ENCODE measurements at regions not wholly inside any gene's neighbourhood (a gene's known extent, or its start where the extent isn't known, plus 50 kb on each side); places are given as distances from the start of the nearest gene placed in this dataset.
A peak's percentile ranks its signal among the peaks of the same experiment; 100 is the strongest.
"Not testable (repeated sequence)": the region's sequence is repeated elsewhere in the genome, so short reads cannot be mapped to it uniquely, and the experiment has no call there.

GRCh38 chr15:31503256-31503655 is 176.6 kb downstream of the KLF13 start:
- DNase-seq (ENCODE audit: low read depth, low spot score): no peak
- no peak overlapping the region for H3K27ac ChIP-seq

- H3K27ac ChIP-seq: no peak overlapping the region
- DNase-seq (ENCODE audit: low read depth, low spot score): no peak
Observed at GRCh38 chr15:31503758-31504461, 177.3 kb downstream of the KLF13 start.

DNA sequence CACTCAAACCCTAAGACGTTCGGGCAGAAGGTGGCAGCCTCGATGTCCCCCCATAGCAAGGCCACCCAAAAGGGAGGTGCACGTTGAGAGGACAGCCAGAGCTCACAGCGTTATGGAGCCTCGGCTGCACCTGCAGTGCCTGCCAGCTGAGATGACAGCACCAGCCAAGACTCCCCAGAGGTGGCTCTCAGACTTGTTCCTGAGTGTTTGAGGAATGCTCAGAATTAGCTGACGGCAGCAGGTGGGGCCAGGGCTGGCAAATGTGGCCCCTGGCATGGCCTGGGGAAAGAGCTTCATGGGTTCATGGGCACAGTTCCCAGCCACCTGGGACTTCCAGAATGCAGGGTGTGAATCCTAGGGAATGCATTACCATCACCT is 177.8 kb downstream of the KLF13 start:
- no peak overlapping the region for H3K27ac ChIP-seq
- peak; percentile 33 for DNase-seq (ENCODE audit: low read depth, low spot score)

DNA sequence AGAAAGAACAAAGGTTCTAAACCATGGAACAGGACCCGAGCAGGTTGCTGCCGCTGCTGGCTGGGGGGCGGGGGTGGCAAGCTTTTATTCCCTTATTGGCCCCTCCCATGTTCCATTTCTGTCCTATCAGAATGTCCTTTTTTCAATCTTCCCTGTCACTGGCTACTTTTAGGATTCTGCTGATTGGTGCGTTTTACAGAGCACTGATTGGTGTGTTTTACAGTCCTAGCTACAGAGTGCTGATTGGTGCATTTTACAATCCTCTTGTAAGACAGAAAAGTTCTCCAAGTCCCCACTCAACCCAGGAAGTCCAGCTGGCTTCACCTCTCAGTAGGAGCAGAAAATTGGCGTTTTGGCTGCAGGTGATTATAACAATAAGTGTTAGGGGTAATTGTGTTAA is 180.9 kb downstream of the KLF13 start:
- DNase-seq (ENCODE audit: low read depth, low spot score): not testable (repeated sequence)

DNA sequence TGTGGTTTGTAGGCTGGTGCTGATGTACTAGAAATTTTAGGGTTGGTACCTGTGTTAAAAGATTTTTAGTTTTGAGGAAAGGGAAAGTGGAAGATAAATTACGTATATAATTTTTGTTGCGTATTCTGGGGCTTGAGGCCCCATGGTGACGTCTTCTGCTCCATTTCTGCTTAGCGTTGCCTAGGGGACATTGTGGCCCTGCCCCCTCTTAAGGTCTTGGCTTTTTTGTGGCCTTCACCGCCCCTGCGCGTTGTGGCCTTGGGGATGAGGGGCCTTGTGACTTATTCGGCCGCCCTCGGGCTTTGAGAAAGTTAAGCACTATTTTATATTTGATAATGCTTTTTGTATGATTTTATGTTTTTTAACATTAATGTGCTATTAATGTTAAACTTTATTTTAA is 182.0 kb downstream of the KLF13 start:
- DNase-seq (ENCODE audit: low read depth, low spot score): no peak
- no peak overlapping the region for H3K27ac ChIP-seq

More for the DNA sequence above, 180.9 kb downstream of the KLF13 start:
- not testable (repeated sequence) for H3K27ac ChIP-seq

GRCh38 chr15:31510057-31510456 is 183.4 kb downstream of the KLF13 start:
- no peak for DNase-seq (ENCODE audit: low read depth, low spot score)
- no peak overlapping the region for H3K27ac ChIP-seq

GRCh38 chr15:31511707-31512310 is 185.2 kb downstream of the KLF13 start:
- DNase-seq (ENCODE audit: low read depth, low spot score): no peak
- H3K27ac ChIP-seq: no peak overlapping the region

DNA sequence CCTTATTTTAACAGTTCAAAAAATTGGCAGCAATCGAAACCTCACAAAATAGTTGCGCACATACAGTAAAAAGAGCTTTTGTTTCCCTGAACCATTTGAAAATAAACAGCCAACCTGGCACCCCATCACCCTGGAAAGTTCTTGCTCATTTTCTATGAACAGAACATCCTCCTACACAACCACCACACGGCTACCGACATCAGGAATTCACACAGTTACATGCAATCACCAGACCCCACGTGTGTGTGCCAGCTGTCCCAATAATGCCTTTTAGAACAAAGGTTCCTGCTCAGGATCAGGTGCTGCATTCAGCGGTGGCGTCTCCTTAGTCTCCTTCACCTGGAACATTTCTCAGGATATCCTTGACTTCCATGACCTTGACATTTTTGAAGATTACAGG is 186.5 kb downstream of the KLF13 start:
- no peak for DNase-seq (ENCODE audit: low read depth, low spot score)
- no peak overlapping the region for H3K27ac ChIP-seq

- H3K27ac ChIP-seq: no peak overlapping the region
- DNase-seq (ENCODE audit: low read depth, low spot score): no peak
Observed at GRCh38 chr15:31516440-31516839, 189.8 kb downstream of the KLF13 start.

GRCh38 chr15:31516874-31517273 is 190.2 kb downstream of the KLF13 start:
- DNase-seq (ENCODE audit: low read depth, low spot score): no peak
- H3K27ac ChIP-seq: no peak overlapping the region

DNA sequence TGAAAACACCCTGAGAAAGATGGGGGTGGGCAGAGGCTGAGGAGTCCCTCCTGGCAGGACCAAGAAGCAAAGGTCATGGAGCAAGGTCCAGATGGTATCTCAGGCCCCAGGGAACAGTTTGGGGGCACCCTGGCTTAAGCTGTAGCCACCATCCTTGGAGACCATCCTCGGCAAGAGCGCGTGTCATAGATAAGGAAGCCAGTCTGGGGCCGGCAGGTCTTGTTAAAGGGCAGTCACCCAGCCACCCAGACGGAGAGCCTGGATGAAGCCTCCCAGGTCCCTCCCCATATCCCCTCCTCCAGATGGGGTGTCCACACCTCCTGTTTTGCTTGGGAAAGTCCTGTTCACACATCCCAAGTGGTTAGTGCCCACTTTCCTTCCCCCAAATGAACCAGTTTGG is 191.1 kb downstream of the KLF13 start:
- H3K27ac ChIP-seq: no peak overlapping the region

GRCh38 chr15:31522028-31522427 is 195.4 kb downstream of the KLF13 start:
- no peak for DNase-seq (ENCODE audit: low read depth, low spot score)
- H3K27ac ChIP-seq: no peak overlapping the region

More for the DNA sequence above, 191.1 kb downstream of the KLF13 start:
- no peak for DNase-seq (ENCODE audit: low read depth, low spot score)

DNA sequence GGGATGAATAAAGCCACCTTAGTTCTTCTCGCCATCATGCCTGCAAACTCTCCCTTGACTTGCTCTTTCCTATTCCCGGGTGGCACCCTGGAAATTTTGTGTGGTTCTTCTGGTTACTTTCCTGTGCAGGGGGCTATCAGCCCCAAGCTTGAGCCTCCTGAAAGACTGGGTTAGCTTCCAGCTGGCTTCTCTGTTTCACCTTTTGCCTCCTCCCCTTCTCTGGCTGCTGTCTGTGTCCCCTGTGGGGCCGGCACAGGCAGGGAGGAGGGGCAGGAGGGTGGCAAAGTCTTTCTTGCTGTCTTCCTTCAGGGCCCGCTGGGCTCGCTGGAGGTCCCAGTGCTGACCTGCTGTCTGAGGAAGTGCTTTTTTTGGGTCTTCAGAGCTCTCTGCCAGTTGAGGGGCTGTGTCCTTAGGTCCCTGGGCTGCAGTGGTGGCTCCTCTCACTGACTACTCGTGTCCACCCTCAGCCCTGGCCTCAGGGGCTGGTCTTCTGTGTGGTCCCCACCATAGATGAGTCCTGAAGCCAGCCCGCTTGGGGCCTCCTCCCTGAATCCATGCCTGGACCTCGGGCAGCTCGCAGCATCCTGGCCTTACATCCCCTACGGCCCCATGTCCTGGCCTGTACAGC is 196.5 kb downstream of the KLF13 start:
- DNase-seq (ENCODE audit: low read depth, low spot score): no peak
- no peak overlapping the region for H3K27ac ChIP-seq

DNA sequence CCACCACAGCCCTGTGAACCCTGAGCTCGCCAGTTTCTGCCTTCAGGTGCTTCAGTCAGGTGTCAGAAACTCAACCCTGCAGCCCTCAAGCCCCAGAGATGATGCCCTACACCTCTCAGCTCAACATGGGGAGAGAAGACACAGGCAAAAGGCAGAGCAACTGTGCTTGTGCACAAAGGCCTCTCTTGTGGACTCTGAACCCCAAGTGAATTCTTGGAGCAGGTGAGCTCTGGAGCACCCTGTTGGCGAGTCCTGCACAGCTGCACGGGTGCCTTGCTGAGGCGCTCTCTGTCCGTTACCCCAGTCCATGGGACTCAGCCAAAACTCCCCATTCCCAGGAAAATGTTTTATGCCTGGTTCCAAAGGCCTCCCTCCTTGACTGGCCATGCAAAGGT is 197.0 kb downstream of the KLF13 start:
- no peak for DNase-seq (ENCODE audit: low read depth, low spot score)
- no peak overlapping the region for H3K27ac ChIP-seq

DNA sequence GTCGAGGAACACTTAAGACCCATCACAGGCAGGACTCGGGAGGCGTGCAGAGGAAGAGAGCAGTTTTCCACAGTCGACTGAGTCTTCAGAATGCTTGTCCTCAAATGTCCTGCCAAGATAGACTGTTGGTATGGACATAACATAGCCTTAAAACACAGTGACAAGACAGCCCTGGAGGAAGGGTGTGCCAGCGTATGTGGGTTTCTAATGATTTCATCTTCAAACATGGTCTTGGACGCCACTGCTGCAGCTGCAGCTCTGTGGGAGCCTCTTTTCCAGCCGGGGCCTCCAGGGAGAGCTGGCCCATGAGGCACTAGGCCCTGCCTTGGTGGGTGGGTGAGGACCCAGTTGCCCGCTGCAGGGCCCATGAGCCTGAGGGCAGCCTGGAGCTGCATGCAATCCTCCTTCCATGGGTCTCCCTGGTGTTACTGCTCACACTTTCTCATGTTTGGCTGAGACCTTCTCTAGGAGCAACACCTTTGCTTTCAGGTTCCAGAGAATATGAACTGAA is 198.6 kb downstream of the KLF13 start:
- no peak overlapping the region for H3K27ac ChIP-seq
- DNase-seq (ENCODE audit: low read depth, low spot score): no peak

DNA sequence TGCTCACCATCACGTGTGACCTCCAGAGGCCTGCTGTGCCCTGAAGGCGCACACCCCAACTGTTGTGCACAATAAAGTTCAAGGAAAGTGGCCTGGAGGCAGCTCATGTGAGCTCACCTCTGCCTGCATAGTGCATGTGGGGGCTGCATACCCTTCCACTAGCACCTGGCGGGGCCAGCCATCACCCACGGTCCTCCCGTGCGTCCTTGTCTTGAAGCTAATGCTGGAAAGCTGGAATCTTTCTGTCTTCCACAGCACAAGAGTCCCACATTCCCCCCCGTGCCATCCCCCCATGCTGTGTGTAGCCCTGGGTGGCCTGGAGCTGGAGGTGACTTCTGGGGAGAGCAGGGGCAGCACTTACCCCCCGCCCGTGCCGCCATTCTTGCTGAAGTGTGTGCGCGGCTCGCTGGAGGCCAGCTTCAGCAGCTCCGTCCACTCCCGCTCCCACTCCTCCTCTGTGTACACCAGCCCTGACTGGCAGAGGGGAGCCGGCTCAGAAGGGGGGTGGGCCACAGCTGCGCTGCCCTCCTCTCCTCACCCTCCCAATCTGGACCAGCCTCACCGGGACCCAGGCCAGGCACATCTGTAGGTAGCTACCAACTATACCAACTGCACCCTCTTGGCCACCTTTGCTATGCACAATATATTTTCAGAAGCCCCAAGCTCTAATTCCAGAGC is 199.5 kb downstream of the KLF13 start:
- no peak for DNase-seq (ENCODE audit: low read depth, low spot score)
- no peak overlapping the region for H3K27ac ChIP-seq

GRCh38 chr15:31526916-31527690 is 200.5 kb downstream of the KLF13 start:
- no peak for DNase-seq (ENCODE audit: low read depth, low spot score)
- no peak overlapping the region for H3K27ac ChIP-seq

- DNase-seq (ENCODE audit: low read depth, low spot score): no peak
- H3K27ac ChIP-seq: no peak overlapping the region
Observed at GRCh38 chr15:31528846-31529245, 202.2 kb downstream of the KLF13 start.

DNA sequence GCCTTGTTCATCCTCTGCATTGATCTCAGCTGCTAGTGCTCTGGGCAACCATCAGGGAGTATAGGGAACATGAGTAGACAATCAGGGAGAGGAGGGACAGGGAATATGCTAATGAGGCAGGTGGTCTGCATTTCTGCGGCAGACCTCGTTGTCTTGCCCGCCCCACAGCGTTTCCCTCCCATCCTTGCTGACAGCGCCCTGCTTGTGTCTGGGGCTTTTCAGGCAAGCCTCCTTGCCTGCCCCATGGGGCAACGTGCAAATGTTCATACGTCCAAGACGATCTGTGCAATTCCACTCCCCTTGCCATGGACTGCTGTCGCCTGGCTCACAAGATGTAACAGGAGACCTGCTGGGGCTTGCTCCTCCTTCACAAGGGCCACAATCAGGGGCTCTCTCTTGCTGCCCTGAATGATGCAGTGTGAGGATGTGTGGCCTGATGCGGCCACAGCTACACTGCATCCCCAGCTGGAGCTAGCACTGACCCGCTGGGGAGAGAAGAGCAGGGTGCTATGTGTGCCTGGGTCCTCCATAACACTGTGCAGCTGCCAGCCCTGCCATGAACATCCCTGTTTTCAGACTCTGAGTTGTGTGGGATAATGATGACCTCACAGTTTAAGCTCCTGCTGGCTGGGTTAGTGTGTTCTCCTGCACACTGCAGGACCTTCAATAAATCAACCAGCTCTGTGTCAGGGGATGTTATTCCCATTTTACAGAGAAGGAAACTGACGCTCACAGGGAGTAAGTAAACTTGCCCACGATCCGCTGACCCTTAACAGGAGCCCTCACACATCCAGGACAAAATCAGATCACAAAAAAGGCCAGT is 211.3 kb downstream of the KLF13 start:
- H3K27ac ChIP-seq: no peak overlapping the region
- no peak for DNase-seq (ENCODE audit: low read depth, low spot score)
